GM18507 (cell line): ENCODE measurements at regions not wholly inside any gene's neighbourhood (a gene's known extent, or its start where the extent isn't known, plus 50 kb on each side); places are given as distances from the start of the nearest gene placed in this dataset.

ENCODE experiments used
- DNase-seq: peaks from one replicate; pipeline ENCODE4 v3.0.0; 2011; ENCODE audit warnings: low read depth; ENCODE audit not compliant: insufficient read length; ENCODE audit errors: extremely low spot score
- FAIRE-seq: peaks from 2 replicates; lab custom pipeline; 2011; peaks lifted over from hg19 to GRCh38; lab: Jason Lieb, UNC

GRCh38 chr4:43332052-43332425, 439.5 kb downstream of the GRXCR1 start:
- DNase-seq = no peak
- FAIRE-seq = no peak

- FAIRE-seq (no peak), DNase-seq (no peak)
Measured at GRCh38 chr4:43337707-43338106, 445.2 kb downstream of the GRXCR1 start.

- no peak for FAIRE-seq
Measured at GRCh38 chr4:43339435-43339834, 446.9 kb downstream of the GRXCR1 start.

GRCh38 chr4:43341741-43342140, 449.2 kb downstream of the GRXCR1 start:
- FAIRE-seq = no peak
- DNase-seq = no peak

More at GRCh38 chr4:43339435-43339834, 446.9 kb downstream of the GRXCR1 start:
- no peak for DNase-seq

GRCh38 chr4:43343298-43343697, 450.8 kb downstream of the GRXCR1 start:
- DNase-seq = no peak
- no peak for FAIRE-seq

- no peak for FAIRE-seq
- DNase-seq = no peak
Measured at GRCh38 chr4:43345323-43345925, 452.9 kb downstream of the GRXCR1 start.

GRCh38 chr4:43348591-43348990, 456.1 kb downstream of the GRXCR1 start:
- DNase-seq (no peak), FAIRE-seq (no peak)

- FAIRE-seq (no peak), DNase-seq (no peak)
Measured at GRCh38 chr4:43351970-43352806, 459.7 kb downstream of the GRXCR1 start.

- no peak for DNase-seq
- FAIRE-seq = no peak
Measured at GRCh38 chr4:43352859-43353258, 460.3 kb downstream of the GRXCR1 start.

- DNase-seq (no peak), FAIRE-seq (no peak)
Measured at GRCh38 chr4:43353552-43353951, 461.0 kb downstream of the GRXCR1 start.

- no peak for DNase-seq
- FAIRE-seq = no peak
Measured at GRCh38 chr4:43356786-43357185, 464.3 kb downstream of the GRXCR1 start.

GRCh38 chr4:43357252-43357974, 464.9 kb downstream of the GRXCR1 start:
- DNase-seq (no peak), FAIRE-seq (no peak)

- FAIRE-seq (no peak), DNase-seq (no peak)
Measured at GRCh38 chr4:43360296-43360695, 467.8 kb downstream of the GRXCR1 start.

GRCh38 chr4:43362875-43363636, 470.5 kb downstream of the GRXCR1 start:
- DNase-seq (no peak), FAIRE-seq (no peak)

- FAIRE-seq (no peak), DNase-seq (no peak)
Measured at GRCh38 chr4:43369036-43369594, 476.6 kb downstream of the GRXCR1 start.

GRCh38 chr4:43373201-43373600, 480.7 kb downstream of the GRXCR1 start:
- no peak for FAIRE-seq
- no peak for DNase-seq

GRCh38 chr4:43374216-43374751, 481.8 kb downstream of the GRXCR1 start:
- DNase-seq (no peak), FAIRE-seq (no peak)

- no peak for DNase-seq
- FAIRE-seq = no peak
Measured at GRCh38 chr4:43379016-43379415, 486.5 kb downstream of the GRXCR1 start.

- DNase-seq = no peak
- no peak for FAIRE-seq
Measured at GRCh38 chr4:43380093-43380492, 487.6 kb downstream of the GRXCR1 start.
